ENCODE measurements at regions not wholly inside any gene's neighbourhood (a gene's known extent, or its start where the extent isn't known, plus 50 kb on each side); places are given as distances from the start of the nearest gene placed in this dataset.

- TF ChIP-seq POLR2AphosphoS5 (IDR thresholded peaks at IDR 0.05; ENCODE audit: low read depth, low read length) = no peak
- TF ChIP-seq SIN3A (IDR thresholded peaks at IDR 0.05; ENCODE audit: borderline replicate concordance, insufficient read depth, low read length) = no peak
- no peak for TF ChIP-seq REST (IDR thresholded peaks at IDR 0.05; ENCODE audit: insufficient read depth in 1 of 2, low read depth in 2 of 2, low read length in 2 of 2)
- TF ChIP-seq TAF1 (IDR thresholded peaks at IDR 0.05; ENCODE audit: borderline replicate concordance, insufficient read depth, low read length) = no peak
Observed at GRCh38 chr6:8991844-8992243, 556.5 kb upstream of the SLC35B3 start.

All from PFSK-1 (cell line).